Tibial nerve (tissue), 4 donors: ENCODE measurements at regions not wholly inside any gene's neighbourhood (a gene's known extent, or its start where the extent isn't known, plus 50 kb on each side); places are given as distances from the start of the nearest gene placed in this dataset.

Source experiments
- DNase-seq, 2 donors: peaks; one replicate each; pipeline ENCODE4 v3.0.0-alpha.2; 2019; ENCODE audit warnings: low spot score in 2 of 2
- H3K27ac ChIP-seq, 4 donors: fragments of 200-600 bp; sonication (generic) in 3 of 4; one replicate each; pipeline ENCODE4 v1.5.1; 2017 to 2019; ENCODE audit warnings: mild to moderate bottlenecking in 1 of 4
- H3K27me3 ChIP-seq, 2 donors: fragments of 200-600 bp; sonication (generic) in 1 of 2; one replicate each; pipeline versions ENCODE4 v1.5.1 to v1.6.0; 2017 to 2019
- H3K36me3 ChIP-seq, 3 donors: fragments of 200-600 bp; sonication (generic); one replicate each; pipeline ENCODE4 v1.5.1; 2018 to 2019
- H3K4me1 ChIP-seq, 4 donors: fragments of 200-600 bp; sonication (generic) in 3 of 4; one replicate each; pipeline ENCODE4 v1.5.1; 2017 to 2019
- H3K4me3 ChIP-seq, 4 donors: fragments of 200-600 bp; sonication (generic) in 3 of 4; one replicate each; pipeline ENCODE4 v1.5.1; 2017 to 2019; ENCODE audit warnings: mild to moderate bottlenecking in 1 of 4, moderate library complexity in 1 of 4
- H3K9me3 ChIP-seq, 4 donors: fragments of 200-600 bp; sonication (generic) in 3 of 4; one replicate each; pipeline ENCODE4 v1.5.1; 2017 to 2019
- CTCF ChIP-seq, 5 experiments: fragments of 200-600 bp in 3 of 5; fragments of 450-650 bp in 2 of 5; sonication (generic) in 3 of 5; IDR thresholded peaks; one replicate each; pipeline ENCODE4 v1.5.1; 2016 to 2019; ENCODE audit warnings: antibody characterized with exemption in 5 of 5, mild to moderate bottlenecking in 3 of 5, moderate library complexity in 2 of 5
- EP300 ChIP-seq, 2 donors: sonication (generic); formaldehyde crosslinking; IDR thresholded peaks; one replicate each; pipeline ENCODE4 v1.6.1; 2017; ENCODE audit warnings: antibody characterized with exemption in 2 of 2, mild to moderate bottlenecking in 1 of 2
- POLR2A ChIP-seq, 2 donors: fragments of 450-650 bp; IDR thresholded peaks; one replicate each; pipeline ENCODE4 v1.6.1; 2017; ENCODE audit warnings: antibody characterized with exemption in 2 of 2, mild to moderate bottlenecking in 2 of 2, moderate library complexity in 2 of 2
- WGBS, 2 donors: methylation state at CpG; one replicate each; pipeline ENCODE4 v1.1.5; 2018; 5-methylcytosine and 5-hydroxymethylcytosine counted together

DNA sequence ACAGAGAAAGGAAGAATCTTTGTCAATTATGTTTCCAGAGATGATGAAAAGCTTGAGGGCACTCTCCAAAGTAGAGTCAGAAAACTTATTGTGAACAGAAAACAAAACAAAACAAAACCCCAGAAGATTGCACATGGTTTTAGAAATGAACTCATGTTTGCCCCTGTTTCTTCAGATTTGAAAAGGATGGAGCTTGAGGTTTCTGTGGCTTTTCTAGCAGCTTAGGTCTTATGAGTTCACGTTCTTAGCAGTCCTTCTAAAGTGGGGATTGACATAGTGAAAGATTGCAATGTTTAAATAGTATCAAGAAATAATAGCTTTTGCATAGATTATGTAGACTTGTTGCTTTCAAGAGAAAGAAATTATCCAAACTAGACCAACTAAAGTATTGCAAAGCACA is 421.8 kb downstream of the GBA3 start:
- no peak overlapping the region for H3K27ac ChIP-seq
- H3K9me3 ChIP-seq: no peaks in the 10 kb centered on the region
- no peaks in the 10 kb centered on the region for H3K27me3 ChIP-seq
- no peak overlapping the region for H3K4me3 ChIP-seq
- no peak for DNase-seq
- no peak for TF ChIP-seq EP300 (IDR thresholded peaks at IDR 0.05)
- no peak for TF ChIP-seq CTCF (IDR thresholded peaks at IDR 0.05)
- TF ChIP-seq POLR2A (IDR thresholded peaks at IDR 0.05): no peak
- peaks cover 0 to 15% (median 0%) of the 10 kb centered on the region in 4 donors for H3K4me1 ChIP-seq
- 47 to 67% methylated on average over 1 of the region's 1 CpG for WGBS, 2 donors
- H3K36me3 ChIP-seq: no peaks in the 10 kb centered on the region

DNA sequence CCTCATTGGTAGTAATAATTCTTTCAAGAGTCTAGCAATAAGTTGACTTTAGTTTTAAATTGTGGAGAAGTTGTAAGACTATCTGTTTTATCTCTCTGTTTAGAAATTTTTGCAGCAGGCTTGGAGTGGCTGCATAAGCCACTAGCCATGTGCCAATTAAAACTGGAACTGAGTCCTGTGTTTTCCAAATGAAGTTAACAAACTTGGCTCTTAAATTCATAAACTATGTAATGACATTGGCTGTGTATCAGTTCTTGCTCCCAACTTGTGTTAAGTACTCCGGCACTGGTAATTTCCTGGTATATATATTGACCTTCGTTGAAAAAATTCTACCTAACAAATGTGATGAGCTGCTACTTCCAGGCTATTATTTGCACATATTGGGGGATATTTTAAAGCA is 420.4 kb downstream of the GBA3 start:
- peaks cover 0 to 15% (median 0%) of the 10 kb centered on the region in 4 donors for H3K4me1 ChIP-seq
- no peak overlapping the region for H3K4me3 ChIP-seq
- H3K27ac ChIP-seq: no peak overlapping the region
- H3K9me3 ChIP-seq: no peaks in the 10 kb centered on the region
- no peak for TF ChIP-seq EP300 (IDR thresholded peaks at IDR 0.05)
- no peak for DNase-seq
- 47 to 62% methylated on average over 2 of the region's 2 CpGs for WGBS, 2 donors
- H3K36me3 ChIP-seq: no peaks in the 10 kb centered on the region
- no peaks in the 10 kb centered on the region for H3K27me3 ChIP-seq

DNA sequence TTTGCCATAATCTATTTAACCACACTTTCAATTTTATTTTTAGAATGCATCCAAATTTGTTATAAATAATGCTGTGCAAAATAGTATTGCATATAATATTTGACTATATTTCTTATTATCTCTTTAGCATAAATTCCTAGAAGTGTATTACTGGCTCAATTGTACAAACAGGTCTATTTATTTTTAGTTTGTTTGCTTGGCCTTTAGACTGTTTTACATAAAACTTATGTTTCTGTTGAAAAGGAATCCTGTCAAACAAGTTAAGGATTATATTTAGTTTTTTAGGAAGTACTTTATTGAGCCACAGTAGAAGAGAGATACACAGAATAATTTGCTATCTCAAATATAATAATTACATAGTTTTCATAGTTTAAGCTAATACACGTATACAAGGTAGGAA is 413.8 kb downstream of the GBA3 start:
- Histone ChIP-seq H3K27me3 (no peaks in the 10 kb centered on the region), H3K9me3 (no peaks in the 10 kb centered on the region), H3K4me3 (no peak overlapping the region), H3K36me3 (no peaks in the 10 kb centered on the region), H3K4me1 (no peaks in the 10 kb centered on the region), H3K27ac (no peak overlapping the region)
- DNase-seq: no peak
- TF ChIP-seq EP300 (IDR thresholded peaks at IDR 0.05): no peak
- TF ChIP-seq POLR2A (IDR thresholded peaks at IDR 0.05): no peak
- TF ChIP-seq CTCF (IDR thresholded peaks at IDR 0.05): no peak
- WGBS, 2 donors: 71 to 78% methylated on average over 1 of the region's 1 CpG

DNA sequence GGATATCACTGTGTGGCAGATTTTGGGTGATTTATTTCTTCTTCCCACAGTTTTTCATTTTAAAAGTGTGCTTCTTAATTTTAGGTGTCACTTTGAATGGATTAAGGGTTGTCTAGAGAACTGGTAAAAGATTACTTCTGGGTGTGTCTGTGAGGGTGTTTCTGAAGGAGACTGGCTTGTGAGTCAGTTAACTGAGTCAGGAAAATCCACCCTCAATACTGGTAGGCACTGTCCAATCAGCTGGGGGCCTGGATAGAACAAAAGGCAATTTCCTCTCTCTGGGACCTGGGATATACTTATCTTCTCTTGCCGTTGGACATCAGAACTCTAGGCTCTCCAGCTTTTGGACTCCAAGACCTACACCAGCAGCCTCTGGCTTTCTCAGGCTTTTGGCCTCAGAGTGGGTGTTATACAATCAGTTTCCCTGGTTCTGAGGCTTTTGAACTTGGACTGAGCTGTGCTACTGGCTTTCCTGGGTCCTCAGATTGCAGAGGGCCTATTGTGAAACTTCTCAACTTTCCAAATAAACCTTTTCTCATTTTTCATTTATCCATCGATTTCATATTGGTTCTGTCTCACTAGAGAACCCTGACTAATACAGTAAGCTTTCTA is 413.1 kb downstream of the GBA3 start:
- Histone ChIP-seq H3K4me1 (no peaks in the 10 kb centered on the region), H3K27ac (no peak overlapping the region), H3K4me3 (no peak overlapping the region), H3K27me3 (no peaks in the 10 kb centered on the region), H3K9me3 (no peaks in the 10 kb centered on the region), H3K36me3 (no peaks in the 10 kb centered on the region)
- DNase-seq: no peak
- 71 to 78% methylated on average over 2 of the region's 2 CpGs for WGBS, 2 donors
- TF ChIP-seq EP300 (IDR thresholded peaks at IDR 0.05) (no peak), POLR2A (IDR thresholded peaks at IDR 0.05) (no peak), CTCF (IDR thresholded peaks at IDR 0.05) (no peak)

DNA sequence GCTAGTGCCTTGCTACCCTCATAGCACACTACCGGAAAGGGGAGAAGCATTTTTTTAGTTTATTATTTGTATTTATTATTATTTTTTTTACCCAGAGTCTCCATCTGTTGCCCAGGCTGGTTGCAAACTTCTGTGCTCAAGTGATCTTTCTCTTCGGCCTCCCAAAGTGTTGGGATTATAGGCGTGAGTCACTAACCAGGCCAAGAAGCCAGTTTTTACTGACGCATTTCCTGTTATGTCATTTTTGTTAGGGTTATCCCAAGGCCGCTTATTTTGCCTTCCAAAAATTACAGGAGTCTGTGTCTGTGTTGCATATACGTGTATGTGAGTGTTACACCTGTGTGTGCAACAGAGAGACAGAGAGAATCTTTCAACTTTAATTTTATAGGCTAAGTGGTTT is 404.5 kb downstream of the GBA3 start:
- H3K27me3 ChIP-seq: no peaks in the 10 kb centered on the region
- no peak for DNase-seq
- no peak overlapping the region for H3K4me3 ChIP-seq
- peaks cover 0 to 13% (median 3%) of the 10 kb centered on the region in 4 donors for H3K9me3 ChIP-seq
- WGBS, 2 donors: 83 to 88% methylated on average over 6 of the region's 6 CpGs
- H3K36me3 ChIP-seq: no peaks in the 10 kb centered on the region
- no peak overlapping the region for H3K27ac ChIP-seq
- TF ChIP-seq POLR2A (IDR thresholded peaks at IDR 0.05) (no peak), EP300 (IDR thresholded peaks at IDR 0.05) (no peak), CTCF (IDR thresholded peaks at IDR 0.05) (no peak)
- H3K4me1 ChIP-seq: no peaks in the 10 kb centered on the region

DNA sequence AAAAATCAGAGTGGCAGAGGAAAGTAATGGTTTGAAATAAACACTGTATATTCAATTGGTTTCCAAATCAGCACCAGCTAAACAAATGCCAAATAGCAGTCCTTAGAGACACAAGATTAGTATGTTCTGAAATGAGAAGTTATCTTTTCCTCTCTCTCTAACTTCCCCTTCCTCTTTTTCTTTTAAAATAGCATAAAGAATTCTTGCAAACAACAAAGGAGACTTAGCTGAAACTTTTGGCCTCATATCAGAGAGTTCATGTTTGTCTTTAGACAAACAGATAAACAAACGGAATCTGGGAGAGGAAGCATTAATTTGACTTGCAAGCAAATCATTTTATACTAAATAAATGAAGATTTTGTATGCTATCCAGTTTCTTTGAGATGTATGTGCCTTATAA is 399.0 kb downstream of the GBA3 start:
- 40 to 41% methylated on average over 1 of the region's 1 CpG for WGBS, 2 donors
- TF ChIP-seq CTCF (IDR thresholded peaks at IDR 0.05) (no peak), POLR2A (IDR thresholded peaks at IDR 0.05) (no peak), EP300 (IDR thresholded peaks at IDR 0.05) (no peak)

More for the DNA sequence above, 399.0 kb downstream of the GBA3 start:
- no peaks in the 10 kb centered on the region for H3K27me3 ChIP-seq
- H3K36me3 ChIP-seq: no peaks in the 10 kb centered on the region
- no peaks in the 10 kb centered on the region for H3K4me1 ChIP-seq
- DNase-seq: no peak
- peaks cover 0 to 13% (median 3%) of the 10 kb centered on the region in 4 donors for H3K9me3 ChIP-seq
- H3K27ac ChIP-seq: no peak overlapping the region
- no peak overlapping the region for H3K4me3 ChIP-seq
